ENCODE measurements at regions not wholly inside any gene's neighbourhood (a gene's known extent, or its start where the extent isn't known, plus 50 kb on each side); places are given as distances from the start of the nearest gene placed in this dataset.

- TF ChIP-seq CTCF (IDR thresholded peaks at IDR 0.05) (no peak), POLR2A (IDR thresholded peaks at IDR 0.05) (no peak)
Observed at GRCh38 chr17:83012868-83013778, 66.3 kb upstream of the METRNL start.

GRCh38 chr17:83013779-83014117, 65.7 kb upstream of the METRNL start:
- Histone ChIP-seq H3K9me3 (no peaks in the 10 kb centered on the region), H3K4me1 (no peaks in the 10 kb centered on the region), H3K36me3 (ENCODE audit: low read depth, missing control alignments) (no peaks in the 10 kb centered on the region), H3K4me3 (no peak overlapping the region), H3K27ac (no peak overlapping the region), H3K27me3 (no peaks in the 10 kb centered on the region)
- intact Hi-C loops (cut with DNase I; ENCODE audit: low total_unique reads), result loop anchor here (5.0 kb wide), 1 partner anchor 631 kb away; no protein-coding TSS in a partner anchor
- WGBS, 2 donors, result 95% methylated on average over 10 to 11 of the region's 11 CpGs
- no peak for DNase-seq
- no peak for TF ChIP-seq CTCF (IDR thresholded peaks at IDR 0.05)
- TF ChIP-seq POLR2A (IDR thresholded peaks at IDR 0.05), result no peak

More at GRCh38 chr17:83012868-83013778, 66.3 kb upstream of the METRNL start:
- Histone ChIP-seq H3K36me3 (ENCODE audit: low read depth, missing control alignments) (no peaks in the 10 kb centered on the region), H3K27ac (no peak overlapping the region), H3K27me3 (no peaks in the 10 kb centered on the region), H3K4me3 (no peak overlapping the region), H3K9me3 (no peaks in the 10 kb centered on the region), H3K4me1 (no peaks in the 10 kb centered on the region)
- DNase-seq, result no peak
- WGBS, 2 donors, result 93 to 95% methylated on average over 26 to 38 of the region's 41 CpGs
- intact Hi-C loops (cut with DNase I; ENCODE audit: low total_unique reads), result loop anchor here (5.0 kb wide), 1 partner anchor 631 kb away; no protein-coding TSS in a partner anchor

- Histone ChIP-seq H3K27ac (no peak overlapping the region), H3K36me3 (ENCODE audit: low read depth, missing control alignments) (no peaks in the 10 kb centered on the region), H3K9me3 (no peaks in the 10 kb centered on the region), H3K27me3 (no peaks in the 10 kb centered on the region), H3K4me3 (no peak overlapping the region), H3K4me1 (no peaks in the 10 kb centered on the region)
- DNase-seq, result no peak
- intact Hi-C loops (cut with DNase I; ENCODE audit: low total_unique reads), result loop anchor here (5.0 kb wide), 1 partner anchor 632 kb away; no protein-coding TSS in a partner anchor
- TF ChIP-seq CTCF (IDR thresholded peaks at IDR 0.05), result no peak
- TF ChIP-seq POLR2A (IDR thresholded peaks at IDR 0.05), result no peak
- WGBS, 2 donors, result 95% methylated on average over 14 of the region's 14 CpGs
Observed at GRCh38 chr17:83014297-83014696, 65.1 kb upstream of the METRNL start.

GRCh38 chr17:83014940-83015910, 64.2 kb upstream of the METRNL start:
- Histone ChIP-seq H3K9me3 (no peaks in the 10 kb centered on the region), H3K27ac (no peak overlapping the region), H3K4me3 (no peak overlapping the region), H3K27me3 (no peaks in the 10 kb centered on the region), H3K36me3 (ENCODE audit: low read depth, missing control alignments) (no peaks in the 10 kb centered on the region), H3K4me1 (no peaks in the 10 kb centered on the region)
- TF ChIP-seq CTCF (IDR thresholded peaks at IDR 0.05) (no peak), POLR2A (IDR thresholded peaks at IDR 0.05) (no peak)
- 91 to 97% methylated on average over 24 to 33 of the region's 33 CpGs for WGBS, 2 donors
- intact Hi-C loops (cut with DNase I; ENCODE audit: low total_unique reads), result loop anchor here (5.0 kb wide), 1 partner anchor 633 kb away; no protein-coding TSS in a partner anchor
- no peak for DNase-seq

All from testis (tissue), 2 donors.